HepG2 (cell line): ENCODE measurements at regions not wholly inside any gene's neighbourhood (a gene's known extent, or its start where the extent isn't known, plus 50 kb on each side); places are given as distances from the start of the nearest gene placed in this dataset.

Experiments used
- CTCF ChIP-seq: sonication (generic); formaldehyde crosslinking; IDR thresholded peaks from 2 replicates; pipeline ENCODE4 v1.5.0; 2020; ENCODE audit warnings: mild to moderate bottlenecking, missing genetic modification reagents, moderate library complexity
- ELF1 ChIP-seq: sonication (generic); formaldehyde crosslinking; IDR thresholded peaks from 2 replicates; pipeline ENCODE4 v1.4.0; 2020; ENCODE audit warnings: missing genetic modification reagents
- NR2F2 ChIP-seq: IDR thresholded peaks from 2 replicates; pipeline ENCODE4 v1.6.1; 2012; ENCODE audit warnings: low read depth, inconsistent platforms, borderline replicate concordance
- SP140L ChIP-seq: sonication (generic); formaldehyde crosslinking; IDR thresholded peaks from 2 replicates; pipeline ENCODE4 v1.4.0; 2020; ENCODE audit warnings: missing genetic modification reagents, borderline replicate concordance

DNA sequence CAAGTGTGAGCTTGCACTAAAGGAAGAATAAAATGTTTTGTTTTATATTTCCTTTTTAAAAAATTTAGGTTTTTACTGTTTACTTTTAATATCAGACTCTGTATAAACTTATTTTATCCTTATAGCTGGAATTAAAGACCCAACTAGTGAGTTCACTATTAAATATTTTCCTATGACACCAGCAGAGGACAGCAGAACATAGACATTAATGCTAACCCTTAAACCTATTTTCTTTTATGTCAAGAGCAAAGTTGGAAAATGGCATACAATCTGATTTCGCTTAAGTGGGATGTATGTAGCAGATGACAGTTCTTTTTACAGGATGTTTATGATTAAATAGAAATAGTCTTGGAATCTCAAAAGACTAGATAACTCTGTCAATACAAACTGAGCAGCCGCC, 188.2 kb upstream of the XIRP2 start:
- TF ChIP-seq CTCF (peak; percentile 56), ELF1 (CRISPR knock-in tag) (no peak), SP140L (no peak), NR2F2 (no peak)
